ENCODE measurements at regions not wholly inside any gene's neighbourhood (a gene's known extent, or its start where the extent isn't known, plus 50 kb on each side); places are given as distances from the start of the nearest gene placed in this dataset.
"Not testable (repeated sequence)": the region's sequence is repeated elsewhere in the genome, so short reads cannot be mapped to it uniquely, and the experiment has no call there.

GRCh38 chr6:120786256-120786655 lies 548.0 kb downstream of the TBC1D32 start:
- no peak for DNase-seq

- DNase-seq: no peak
Measured at GRCh38 chr6:120785459-120786086, 548.7 kb downstream of the TBC1D32 start.

GRCh38 chr6:120779441-120779840 lies 554.8 kb downstream of the TBC1D32 start:
- DNase-seq: no peak

- DNase-seq: no peak
Measured at GRCh38 chr6:120775698-120776097, 558.6 kb downstream of the TBC1D32 start.

- DNase-seq: no peak
Measured at GRCh38 chr6:120774275-120774674, 560.0 kb downstream of the TBC1D32 start.

GRCh38 chr6:120771019-120771418 lies 563.3 kb downstream of the TBC1D32 start:
- DNase-seq: no peak

- DNase-seq: no peak
Measured at GRCh38 chr6:120764312-120764711, 570.0 kb downstream of the TBC1D32 start.

GRCh38 chr6:120759570-120759969 lies 574.7 kb downstream of the TBC1D32 start:
- no peak for DNase-seq

GRCh38 chr6:120748574-120748973 lies 585.7 kb downstream of the TBC1D32 start:
- DNase-seq: not testable (repeated sequence)

GRCh38 chr6:120736740-120737139 lies 597.5 kb downstream of the TBC1D32 start:
- DNase-seq: no peak

- DNase-seq: no peak
Measured at GRCh38 chr6:120735641-120736040, 598.6 kb downstream of the TBC1D32 start.

- no peak for DNase-seq
Measured at GRCh38 chr6:120711255-120711654, 623.0 kb downstream of the TBC1D32 start.

GRCh38 chr6:120700001-120700400 lies 634.3 kb downstream of the TBC1D32 start:
- DNase-seq: no peak

GRCh38 chr6:120686492-120686891 lies 647.8 kb downstream of the TBC1D32 start:
- DNase-seq: no peak

GRCh38 chr6:120682145-120682544 lies 652.1 kb downstream of the TBC1D32 start:
- DNase-seq: no peak

GRCh38 chr6:120681204-120681603 lies 653.1 kb downstream of the TBC1D32 start:
- DNase-seq: no peak

GRCh38 chr6:120675886-120676285 lies 658.4 kb downstream of the TBC1D32 start:
- no peak for DNase-seq

- DNase-seq: no peak
Measured at GRCh38 chr6:120671519-120671918, 662.8 kb downstream of the TBC1D32 start.

GRCh38 chr6:120652506-120652905 lies 681.8 kb downstream of the TBC1D32 start:
- DNase-seq: no peak

GRCh38 chr6:120648713-120649112 lies 685.6 kb downstream of the TBC1D32 start:
- no peak for DNase-seq

- DNase-seq: no peak
Measured at GRCh38 chr6:120646101-120646500, 688.2 kb downstream of the TBC1D32 start.

GRCh38 chr6:120632975-120633374 lies 701.3 kb downstream of the TBC1D32 start:
- no peak for DNase-seq

- DNase-seq: no peak
Measured at GRCh38 chr6:120627612-120628011, 706.7 kb downstream of the TBC1D32 start.

GRCh38 chr6:120622127-120622631 lies 712.1 kb downstream of the TBC1D32 start:
- DNase-seq: no peak

GRCh38 chr6:120620900-120621299 lies 713.4 kb downstream of the TBC1D32 start:
- no peak for DNase-seq

Data from GOT3 (cell line).